Esophagus muscularis mucosa (tissue), 4 donors: ENCODE measurements at regions not wholly inside any gene's neighbourhood (a gene's known extent, or its start where the extent isn't known, plus 50 kb on each side); places are given as distances from the start of the nearest gene placed in this dataset.

Source experiments
- CTCF ChIP-seq, 3 experiments: fragments of 200-600 bp in 2 of 3; fragments of 450-650 bp in 1 of 3; sonication (generic) in 2 of 3; IDR thresholded peaks; one replicate each; pipeline ENCODE4 v1.5.1; 2017 to 2019; ENCODE audit warnings: antibody characterized with exemption in 3 of 3, mild to moderate bottlenecking in 2 of 3, moderate library complexity in 1 of 3
- EP300 ChIP-seq: sonication (generic); formaldehyde crosslinking; IDR thresholded peaks from one replicate; pipeline ENCODE4 v1.6.1; 2017; ENCODE audit warnings: antibody characterized with exemption
- POLR2A ChIP-seq: fragments of 450-650 bp; IDR thresholded peaks from one replicate; pipeline ENCODE4 v1.6.1; 2017; ENCODE audit warnings: antibody characterized with exemption, moderate library complexity, mild to moderate bottlenecking, low read depth
- POLR2AphosphoS5 ChIP-seq, 2 donors: sonication (generic); formaldehyde crosslinking; IDR thresholded peaks; one replicate each; pipeline ENCODE4 v1.6.1; 2017; ENCODE audit warnings: antibody characterized with exemption in 2 of 2

- TF ChIP-seq POLR2AphosphoS5 (IDR thresholded peaks at IDR 0.05) (no peak), POLR2A (no peak), CTCF (IDR thresholded peaks at IDR 0.05) (no peak), EP300 (no peak)
Measured at GRCh38 chr17:74024871-74025531, 178.5 kb upstream of the RPL38 start.
